Ishikawa (cell line): ENCODE measurements at regions not wholly inside any gene's neighbourhood (a gene's known extent, or its start where the extent isn't known, plus 50 kb on each side); places are given as distances from the start of the nearest gene placed in this dataset.

Experiments
- CEBPB ChIP-seq: IDR thresholded peaks from 2 replicates; pipeline ENCODE4 v1.6.1; 2012
- CREB1 ChIP-seq: IDR thresholded peaks from 2 replicates; pipeline ENCODE4 v1.6.1; 2012; ENCODE audit warnings: low read depth
- EGR1 ChIP-seq: IDR thresholded peaks from 2 replicates; pipeline ENCODE4 v1.6.1; 2012
- EP300 ChIP-seq: IDR thresholded peaks from 2 replicates; pipeline ENCODE4 v1.6.1; 2012; ENCODE audit warnings: borderline replicate concordance
- FOXM1 ChIP-seq: IDR thresholded peaks from 2 replicates; pipeline ENCODE4 v1.6.1; 2012; ENCODE audit warnings: low read depth, borderline replicate concordance
- MAX ChIP-seq: IDR thresholded peaks from 2 replicates; pipeline ENCODE4 v1.6.1; 2012
- NFIC ChIP-seq: IDR thresholded peaks from 2 replicates; pipeline ENCODE4 v1.6.1; 2012
- RAD21 ChIP-seq: IDR thresholded peaks from 2 replicates; pipeline ENCODE4 v1.6.1; 2012; ENCODE audit warnings: low read depth
- REST ChIP-seq: IDR thresholded peaks from 2 replicates; pipeline ENCODE4 v1.6.1; 2012; ENCODE audit warnings: low read depth, mild to moderate bottlenecking
- TAF1 ChIP-seq: IDR thresholded peaks from 2 replicates; pipeline ENCODE4 v1.6.1; 2012; ENCODE audit warnings: low read depth, mild to moderate bottlenecking
- TCF12 ChIP-seq: IDR thresholded peaks from 2 replicates; pipeline ENCODE4 v1.6.1; 2012; ENCODE audit warnings: low read depth
- TEAD4 ChIP-seq: IDR thresholded peaks from 2 replicates; pipeline ENCODE4 v1.6.1; 2012
- USF1 ChIP-seq: IDR thresholded peaks from 2 replicates; pipeline ENCODE4 v1.6.1; 2012
- YY1 ChIP-seq: IDR thresholded peaks from 2 replicates; pipeline ENCODE4 v1.6.1; 2012; ENCODE audit warnings: low read depth
- ZBTB7A ChIP-seq: IDR thresholded peaks from 2 replicates; pipeline ENCODE4 v1.6.1; 2012; ENCODE audit warnings: low read depth

- no peak for TF ChIP-seq CREB1
- TF ChIP-seq EP300 = no peak
These were observed 318.0 kb downstream of the ACTL7B start for GRCh38 chr9:108537756-108538155.

GRCh38 chr9:108536836-108537601 is 318.8 kb downstream of the ACTL7B start:
- TF ChIP-seq USF1 = no peak
- no peak for TF ChIP-seq ZBTB7A
- TF ChIP-seq REST = no peak
- no peak for TF ChIP-seq CEBPB
- TF ChIP-seq TAF1 = no peak
- TF ChIP-seq MAX = no peak
- TF ChIP-seq RAD21 = no peak
- no peak for TF ChIP-seq CREB1
- TF ChIP-seq NFIC = no peak
- no peak for TF ChIP-seq TCF12
- no peak for TF ChIP-seq TEAD4
- no peak for TF ChIP-seq FOXM1
- TF ChIP-seq YY1 = no peak
- no peak for TF ChIP-seq EP300
- TF ChIP-seq EGR1 = no peak

GRCh38 chr9:108535526-108535925 is 320.3 kb downstream of the ACTL7B start:
- no peak for TF ChIP-seq EP300
- peak; percentile 21; the same call in 1 of the 2 replicates for TF ChIP-seq RAD21

- TF ChIP-seq TAF1 (no peak), NFIC (no peak), CREB1 (no peak), CEBPB (no peak), ZBTB7A (no peak), TCF12 (no peak), TEAD4 (no peak), FOXM1 (no peak), REST (no peak), EGR1 (no peak), RAD21 (no peak), EP300 (no peak), USF1 (no peak), YY1 (no peak), MAX (no peak)
These were observed 321.0 kb downstream of the ACTL7B start for GRCh38 chr9:108534741-108535140.

- TF ChIP-seq EP300 = no peak
These were observed 325.6 kb downstream of the ACTL7B start for GRCh38 chr9:108530141-108530540.

GRCh38 chr9:108528231-108528630 is 327.6 kb downstream of the ACTL7B start:
- no peak for TF ChIP-seq RAD21
- TF ChIP-seq ZBTB7A = no peak
- no peak for TF ChIP-seq EGR1
- no peak for TF ChIP-seq MAX
- TF ChIP-seq NFIC = no peak
- TF ChIP-seq USF1 = no peak
- no peak for TF ChIP-seq CREB1
- no peak for TF ChIP-seq TCF12
- TF ChIP-seq EP300 = no peak
- no peak for TF ChIP-seq CEBPB
- no peak for TF ChIP-seq TAF1
- TF ChIP-seq FOXM1 = no peak
